Testis (tissue), 2 donors: ENCODE measurements at regions not wholly inside any gene's neighbourhood (a gene's known extent, or its start where the extent isn't known, plus 50 kb on each side); places are given as distances from the start of the nearest gene placed in this dataset.

Source experiments
- DNase-seq: peaks from one replicate; pipeline ENCODE4 v3.0.0-alpha.2; 2019
- H3K27ac ChIP-seq, 2 donors: fragments of 200-600 bp; sonication (generic); one replicate each; pipeline ENCODE4 v1.5.1; 2019
- H3K27me3 ChIP-seq: fragments of 200-600 bp; sonication (generic); one replicate; pipeline ENCODE4 v1.5.1; 2019
- H3K36me3 ChIP-seq: fragments of 200-600 bp; sonication (generic); one replicate; pipeline ENCODE4 v1.5.1; 2017; ENCODE audit warnings: low read depth; ENCODE audit errors: missing control alignments
- H3K4me1 ChIP-seq: fragments of 200-600 bp; sonication (generic); one replicate; pipeline ENCODE4 v1.5.1; 2019
- H3K4me3 ChIP-seq, 2 donors: fragments of 200-600 bp; sonication (generic); one replicate each; pipeline ENCODE4 v1.5.1; 2017 to 2019
- H3K9me3 ChIP-seq: fragments of 200-600 bp; sonication (generic); one replicate; pipeline ENCODE4 v1.5.1; 2017
- CTCF ChIP-seq, 3 experiments: fragments of 450-650 bp in 2 of 3; fragments of 200-600 bp in 1 of 3; sonication (generic) in 1 of 3; IDR thresholded peaks; one replicate each; pipeline ENCODE4 v1.5.1; 2016 to 2019; ENCODE audit warnings: antibody characterized with exemption in 3 of 3, mild to moderate bottlenecking in 2 of 3, moderate library complexity in 1 of 3
- POLR2A ChIP-seq: fragments of 450-650 bp; IDR thresholded peaks from one replicate; pipeline ENCODE4 v1.6.1; 2017; ENCODE audit warnings: antibody characterized with exemption, mild to moderate bottlenecking, moderate library complexity
- WGBS, 2 donors: methylation state at CpG; one replicate each; pipeline ENCODE4 v1.1.5; 2018; 5-methylcytosine and 5-hydroxymethylcytosine counted together
- intact Hi-C: fragments of 100-400 bp; cut with DNase I; formaldehyde crosslinking; loops from one replicate; pipeline ENCODE4 v1.15.1; 2023; ENCODE audit warnings: low total_unique reads

GRCh38 chr3:46123646-46124045 lies 84.5 kb downstream of the CCR1 start:
- H3K9me3 ChIP-seq, result no peaks in the 10 kb centered on the region
- H3K36me3 ChIP-seq, result no peaks in the 10 kb centered on the region
- TF ChIP-seq POLR2A, result no peak
- TF ChIP-seq CTCF (IDR thresholded peaks at IDR 0.05), result no peak
- no peaks in the 10 kb centered on the region for H3K27me3 ChIP-seq
- H3K4me3 ChIP-seq, result no peak overlapping the region
- H3K27ac ChIP-seq, result no peak overlapping the region
- H3K4me1 ChIP-seq, result no peaks in the 10 kb centered on the region
- intact Hi-C loops, result no loop called here
- WGBS, 2 donors, result 96% methylated on average over 3 of the region's 3 CpGs
- no peak for DNase-seq

GRCh38 chr3:46122091-46122490 lies 86.0 kb downstream of the CCR1 start:
- no peaks in the 10 kb centered on the region for H3K4me1 ChIP-seq
- no peaks in the 10 kb centered on the region for H3K36me3 ChIP-seq
- 59 to 61% methylated on average over 2 of the region's 2 CpGs for WGBS, 2 donors
- H3K27me3 ChIP-seq, result no peaks in the 10 kb centered on the region
- no peak for DNase-seq
- TF ChIP-seq POLR2A (no peak), CTCF (IDR thresholded peaks at IDR 0.05) (no peak)
- no peak overlapping the region for H3K4me3 ChIP-seq
- intact Hi-C loops, result no loop called here
- no peaks in the 10 kb centered on the region for H3K9me3 ChIP-seq
- H3K27ac ChIP-seq, result no peak overlapping the region

GRCh38 chr3:46120983-46121382 lies 87.1 kb downstream of the CCR1 start:
- 85 to 86% methylated on average over 1 of the region's 1 CpG for WGBS, 2 donors
- Histone ChIP-seq H3K9me3 (no peaks in the 10 kb centered on the region), H3K27ac (no peak overlapping the region), H3K4me1 (no peaks in the 10 kb centered on the region), H3K4me3 (no peak overlapping the region), H3K36me3 (no peaks in the 10 kb centered on the region), H3K27me3 (no peaks in the 10 kb centered on the region)
- no peak for TF ChIP-seq CTCF (IDR thresholded peaks at IDR 0.05)
- TF ChIP-seq POLR2A, result no peak
- no peak for DNase-seq
- intact Hi-C loops, result no loop called here

GRCh38 chr3:46119709-46120498 lies 88.2 kb downstream of the CCR1 start:
- no peaks in the 10 kb centered on the region for H3K9me3 ChIP-seq
- H3K27me3 ChIP-seq, result no peaks in the 10 kb centered on the region
- TF ChIP-seq CTCF (IDR thresholded peaks at IDR 0.05) (no peak), POLR2A (no peak)
- no peak overlapping the region for H3K27ac ChIP-seq
- WGBS, 2 donors, result 80 to 86% methylated on average over 4 of the region's 4 CpGs
- H3K4me3 ChIP-seq, result no peak overlapping the region
- no peak for DNase-seq
- H3K4me1 ChIP-seq, result no peaks in the 10 kb centered on the region
- intact Hi-C loops, result no loop called here
- no peaks in the 10 kb centered on the region for H3K36me3 ChIP-seq

- WGBS, 2 donors, result 70 to 84% methylated on average over 3 of the region's 3 CpGs
- TF ChIP-seq POLR2A (no peak), CTCF (IDR thresholded peaks at IDR 0.05) (no peak)
These were observed 88.9 kb downstream of the CCR1 start for GRCh38 chr3:46119253-46119652.

More at GRCh38 chr3:46119253-46119652, 88.9 kb downstream of the CCR1 start:
- H3K4me3 ChIP-seq, result no peak overlapping the region
- no peak for DNase-seq
- H3K27ac ChIP-seq, result no peak overlapping the region
- H3K27me3 ChIP-seq, result no peaks in the 10 kb centered on the region
- intact Hi-C loops, result no loop called here
- no peaks in the 10 kb centered on the region for H3K9me3 ChIP-seq
- no peaks in the 10 kb centered on the region for H3K36me3 ChIP-seq
- no peaks in the 10 kb centered on the region for H3K4me1 ChIP-seq
